ENCODE measurements at regions not wholly inside any gene's neighbourhood (a gene's known extent, or its start where the extent isn't known, plus 50 kb on each side); places are given as distances from the start of the nearest gene placed in this dataset.
"Not testable (repeated sequence)": the region's sequence is repeated elsewhere in the genome, so short reads cannot be mapped to it uniquely, and the experiment has no call there.

- DNase-seq (no peak), ATAC-seq (no peak)
- intact Hi-C loops (cut with DNase I): loop anchor here in 1 of 2 donors (5.0 to 10.0 kb wide), 3 partner anchors 343 to 550 kb away; no protein-coding TSS in a partner anchor
Measured at GRCh38 chr12:46674800-46675199, 151.0 kb downstream of the SLC38A4 start.

- ATAC-seq (peak in 1 of 2 donors; percentile 41), DNase-seq (no peak)
- intact Hi-C loops (cut with DNase I): loop anchor here in 1 of 2 donors (10.0 kb wide), 2 partner anchors 519 to 549 kb away; no protein-coding TSS in a partner anchor
Measured at GRCh38 chr12:46674129-46674528, 151.7 kb downstream of the SLC38A4 start.

- intact Hi-C loops (cut with DNase I): loop anchor here in 1 of 2 donors (10.0 kb wide), 2 partner anchors 516 to 546 kb away; no protein-coding TSS in a partner anchor
- DNase-seq (no peak), ATAC-seq (peak; percentile 43 to 88)
Measured at GRCh38 chr12:46671102-46671501, 154.7 kb downstream of the SLC38A4 start.

- DNase-seq: no peak
- ATAC-seq: no peak
- intact Hi-C loops (cut with DNase I): loop anchor here in 1 of 2 donors (10.0 kb wide), 2 partner anchors 516 to 546 kb away; no protein-coding TSS in a partner anchor
Measured at GRCh38 chr12:46670636-46671035, 155.2 kb downstream of the SLC38A4 start.

DNA sequence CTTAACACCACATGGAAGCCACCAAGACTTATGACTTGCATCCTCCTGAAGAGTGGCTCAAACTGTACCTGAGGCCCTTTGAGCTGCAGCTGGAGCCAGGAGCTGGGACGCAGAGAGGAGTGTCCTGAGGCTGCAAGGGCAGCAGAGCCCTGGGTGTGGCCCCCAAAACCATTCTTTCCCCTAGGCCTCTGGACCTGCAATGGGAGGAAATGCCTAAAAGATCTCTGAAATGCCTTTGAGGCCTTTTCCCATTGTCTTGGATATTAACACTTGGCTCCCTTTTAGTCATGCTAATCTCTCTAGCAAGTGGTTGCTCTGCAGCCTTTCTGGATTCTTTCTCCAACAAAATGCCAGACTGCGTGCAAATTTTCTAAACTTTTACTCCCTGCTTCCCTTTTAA is 156.1 kb downstream of the SLC38A4 start:
- intact Hi-C loops (cut with DNase I): loop anchor here in 1 of 2 donors (10.0 kb wide), 2 partner anchors 515 to 545 kb away; no protein-coding TSS in a partner anchor
- ATAC-seq (no peak), DNase-seq (no peak)

- intact Hi-C loops (cut with DNase I): no loop called here
- ATAC-seq (no peak), DNase-seq (no peak)
Measured at GRCh38 chr12:46667551-46667950, 158.2 kb downstream of the SLC38A4 start.

DNA sequence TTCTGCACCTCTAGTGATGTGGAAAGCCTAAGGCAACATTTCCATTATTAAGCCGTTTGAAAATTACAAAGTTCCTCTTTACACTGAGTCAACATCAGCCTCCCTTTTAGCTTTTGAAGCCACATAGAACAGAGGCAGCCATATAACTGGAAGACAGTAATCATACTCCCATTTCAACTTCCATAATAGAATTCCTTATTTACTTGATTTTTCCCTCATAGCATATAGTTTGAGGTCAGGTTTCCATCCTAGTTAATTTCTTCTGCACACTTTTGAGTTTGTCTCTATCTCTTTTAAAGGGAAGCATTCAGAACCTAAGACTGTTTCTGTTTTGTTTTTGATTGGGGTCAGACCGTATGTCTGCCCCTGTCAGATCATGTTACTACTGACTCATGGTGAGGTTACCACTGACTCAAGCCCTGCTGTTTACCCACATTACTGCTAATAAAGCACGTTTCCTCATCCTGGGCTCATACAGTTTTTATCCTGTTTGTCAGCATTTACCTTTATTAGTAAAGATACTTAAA is 161.0 kb downstream of the SLC38A4 start:
- ATAC-seq (peak in 1 of 2 donors; percentile 85), DNase-seq (no peak)
- intact Hi-C loops (cut with DNase I): loop anchor here in 1 of 2 donors (5.0 kb wide), 2 partner anchors 293 to 313 kb away; partner anchors contain the start of gene SLC38A2

DNA sequence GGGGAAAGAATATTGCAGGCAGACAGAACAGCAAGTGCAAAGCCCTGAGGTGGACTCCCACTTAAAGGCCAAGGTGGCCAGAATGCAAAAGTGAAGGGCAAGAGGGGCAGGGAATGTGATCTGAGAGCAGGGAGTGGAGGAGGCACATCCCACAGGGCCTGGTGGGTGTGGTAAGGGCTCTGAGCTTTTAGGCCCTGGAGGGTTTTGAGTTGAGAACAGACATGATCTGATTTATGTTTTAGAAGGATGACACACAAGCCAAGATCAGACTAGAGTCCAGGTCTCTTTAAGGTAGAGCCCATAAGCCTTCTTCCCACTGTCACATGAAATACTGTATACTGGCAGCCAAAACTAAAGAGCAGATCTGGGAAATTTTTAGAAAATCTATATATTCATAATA is 162.5 kb downstream of the SLC38A4 start:
- ATAC-seq (no peak), DNase-seq (no peak)
- intact Hi-C loops (cut with DNase I): loop anchor here in 1 of 2 donors (5.0 kb wide), 2 partner anchors 291 to 311 kb away; partner anchors contain the start of gene SLC38A2

GRCh38 chr12:46661110-46661845 is 164.5 kb downstream of the SLC38A4 start:
- intact Hi-C loops (cut with DNase I): loop anchor here in 1 of 2 donors (5.0 kb wide), 2 partner anchors 289 to 309 kb away; partner anchors contain the start of gene SLC38A2
- DNase-seq: no peak
- ATAC-seq: peak; percentile 83 to 89

DNA sequence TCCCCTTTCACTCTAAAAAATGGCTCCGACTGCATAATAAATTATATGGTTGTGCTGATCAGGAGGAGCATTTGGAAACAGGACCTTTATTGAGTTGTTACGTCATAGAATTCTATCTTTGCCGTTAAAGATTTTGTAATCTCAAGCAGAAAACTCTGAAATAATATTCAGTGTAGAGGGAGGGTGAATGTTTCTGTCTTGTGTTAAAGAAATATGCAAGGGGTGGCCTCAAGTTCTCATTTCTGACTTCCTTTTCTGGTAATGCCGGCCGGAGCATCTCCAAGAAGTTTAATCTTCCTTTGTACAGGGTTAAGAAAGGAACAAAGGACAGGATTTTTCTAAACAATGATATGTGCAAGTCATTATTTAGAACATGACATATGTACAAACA is 165.1 kb downstream of the SLC38A4 start:
- intact Hi-C loops (cut with DNase I): loop anchor here in 1 of 2 donors (5.0 kb wide), 2 partner anchors 288 to 308 kb away; partner anchors contain the start of gene SLC38A2
- ATAC-seq: no peak
- no peak for DNase-seq

DNA sequence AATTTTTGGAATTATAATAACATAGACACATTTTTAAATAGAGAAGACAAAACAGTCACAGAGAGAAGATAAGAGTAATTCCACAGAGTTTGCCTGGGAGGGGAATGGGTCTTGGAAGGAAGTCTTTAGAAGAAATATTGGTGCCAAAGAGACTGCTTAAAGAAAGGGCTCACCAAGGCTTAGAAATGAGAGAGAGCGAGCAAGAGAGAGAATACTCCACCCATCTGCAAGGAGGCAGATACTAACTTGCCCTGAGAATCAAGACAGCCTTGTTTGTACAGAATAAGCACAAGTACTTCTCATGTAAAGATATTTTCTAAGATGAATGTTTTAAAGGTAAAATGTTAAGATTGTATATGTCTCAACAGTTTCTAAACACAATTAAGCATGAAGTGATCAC is 165.5 kb downstream of the SLC38A4 start:
- no peak for DNase-seq
- intact Hi-C loops (cut with DNase I): loop anchor here in 1 of 2 donors (5.0 kb wide), 2 partner anchors 288 to 308 kb away; partner anchors contain the start of gene SLC38A2
- ATAC-seq: peak in 1 of 2 donors; percentile 15

DNA sequence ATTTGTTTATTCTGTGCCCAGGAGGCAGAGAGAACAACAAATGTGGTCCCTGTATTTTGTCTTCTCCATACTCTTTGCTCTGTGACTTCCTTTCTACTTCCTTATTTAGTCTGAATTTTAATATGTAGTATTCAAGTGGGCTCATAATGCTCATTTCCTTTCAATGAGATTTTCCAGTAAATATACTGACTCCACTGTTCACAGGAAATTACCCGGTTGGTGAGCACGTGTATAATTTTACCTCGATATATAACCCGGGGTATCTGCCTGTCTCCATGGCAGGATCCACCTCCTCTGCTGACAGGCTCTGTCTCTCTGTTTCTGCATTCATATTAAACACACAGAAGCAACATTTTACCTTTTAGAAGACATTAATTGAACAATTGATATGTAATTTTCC is 166.0 kb downstream of the SLC38A4 start:
- DNase-seq: no peak
- no peak for ATAC-seq
- intact Hi-C loops (cut with DNase I): loop anchor here (2.0 to 10.0 kb wide), 5 partner anchors 101 to 308 kb away; partner anchors contain the start of gene SLC38A2 (in 2 of the 2)

- intact Hi-C loops (cut with DNase I): loop anchor here (2.0 to 10.0 kb wide), 3 partner anchors 100 to 284 kb away; partner anchors contain the start of gene SLC38A2 (in 1 of the 2)
- DNase-seq (no peak), ATAC-seq (peak; percentile 16 to 21)
Measured at GRCh38 chr12:46659032-46659650, 166.7 kb downstream of the SLC38A4 start.

GRCh38 chr12:46657453-46658411 is 168.1 kb downstream of the SLC38A4 start:
- intact Hi-C loops (cut with DNase I): loop anchor here (2.0 to 10.0 kb wide), 3 partner anchors 99 to 283 kb away; partner anchors contain the start of gene SLC38A2 (in 1 of the 2)
- ATAC-seq: peak; percentile 63 to 75

GRCh38 chr12:46655984-46656383 is 169.8 kb downstream of the SLC38A4 start:
- intact Hi-C loops (cut with DNase I): loop anchor here (5.0 to 10.0 kb wide), 2 partner anchors 189 to 281 kb away; partner anchors contain the start of gene SLC38A2 (in 1 of the 2)
- DNase-seq, ATAC-seq: not testable (repeated sequence)

More at GRCh38 chr12:46657453-46658411, 168.1 kb downstream of the SLC38A4 start:
- DNase-seq: no peak

- intact Hi-C loops (cut with DNase I): loop anchor here in 1 of 2 donors (10.0 kb wide), 1 partner anchor 279 kb away; the partner anchor contains the start of gene SLC38A2
- DNase-seq (no peak), ATAC-seq (no peak)
Measured at GRCh38 chr12:46653311-46653710, 172.5 kb downstream of the SLC38A4 start.

DNA sequence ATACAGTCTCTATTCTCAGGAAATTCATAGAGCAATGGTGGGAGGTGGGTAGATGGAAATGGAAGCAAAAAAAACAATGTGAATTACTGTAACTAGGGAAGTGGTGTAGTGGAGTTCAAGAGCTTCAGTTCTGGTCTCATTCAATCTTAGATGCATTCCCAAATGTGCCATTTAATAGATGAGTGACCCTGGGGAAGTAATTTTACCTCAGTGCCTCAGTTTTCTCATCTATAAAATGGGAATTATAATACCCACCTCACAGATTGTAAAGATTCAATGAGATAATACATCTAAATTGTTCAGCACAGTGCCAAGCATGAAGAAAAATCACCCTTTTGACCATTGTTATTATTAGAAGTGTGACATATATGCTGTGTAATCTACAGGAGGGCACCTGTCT is 173.1 kb downstream of the SLC38A4 start:
- intact Hi-C loops (cut with DNase I): loop anchor here in 1 of 2 donors (10.0 kb wide), 1 partner anchor 278 kb away; the partner anchor contains the start of gene SLC38A2
- DNase-seq (no peak), ATAC-seq (no peak)

GRCh38 chr12:46650688-46651087 is 175.1 kb downstream of the SLC38A4 start:
- intact Hi-C loops (cut with DNase I): loop anchor here in 1 of 2 donors (10.0 kb wide), 1 partner anchor 276 kb away; the partner anchor contains the start of gene SLC38A2
- DNase-seq: no peak
- ATAC-seq: no peak

All from left cardiac atrium (tissue), 4 donors.